Keratinocyte (primary cell): ENCODE measurements at regions not wholly inside any gene's neighbourhood (a gene's known extent, or its start where the extent isn't known, plus 50 kb on each side); places are given as distances from the start of the nearest gene placed in this dataset.
"Not testable (repeated sequence)": the region's sequence is repeated elsewhere in the genome, so short reads cannot be mapped to it uniquely, and the experiment has no call there.

Source experiments
- EZH2 ChIP-seq: IDR thresholded peaks from one replicate; pipeline ENCODE4 v1.6.1; 2012; ENCODE audit warnings: inconsistent platforms, mild to moderate bottlenecking, low read length, moderate library complexity
- TF ChIP-seq, protein P1 (sequence below), 3 experiments: IDR thresholded peaks in 1 of 3; conservative IDR thresholded peaks in 1 of 3; optimal IDR thresholded peaks in 1 of 3; 2 replicates in 2 of 3; 3 replicates in 1 of 3; pipeline versions ENCODE3 to v1.5.1; 2011; ENCODE audit warnings: low read length in 3 of 3, mild to moderate bottlenecking in 3 of 3, moderate library complexity in 2 of 3, control low read depth in 1 of 3, inconsistent platforms in 1 of 3; ENCODE audit not compliant: insufficient read depth in 2 of 3; ENCODE audit errors: extremely low read depth in 1 of 3

DNA sequence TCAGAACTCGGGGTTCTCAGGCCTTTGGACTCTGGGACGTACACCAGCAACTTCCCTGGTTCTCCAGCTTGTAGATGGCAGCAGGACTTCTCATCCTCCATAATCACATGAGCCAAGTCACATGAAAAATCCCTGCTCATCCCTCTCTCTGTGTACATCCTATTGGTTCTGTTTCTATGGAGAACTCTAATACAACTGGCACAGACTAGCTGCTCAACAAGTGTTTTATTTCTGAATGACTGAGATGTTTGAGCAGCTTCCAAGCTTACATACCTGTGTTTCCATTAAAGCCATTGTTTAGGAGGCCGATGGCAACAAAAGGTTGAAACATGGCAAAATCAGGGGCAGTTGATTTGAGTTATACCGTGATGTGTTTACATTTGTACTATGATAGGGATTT lies 122.2 kb upstream of the FAM20C start:
- TF ChIP-seq, protein P1, sequence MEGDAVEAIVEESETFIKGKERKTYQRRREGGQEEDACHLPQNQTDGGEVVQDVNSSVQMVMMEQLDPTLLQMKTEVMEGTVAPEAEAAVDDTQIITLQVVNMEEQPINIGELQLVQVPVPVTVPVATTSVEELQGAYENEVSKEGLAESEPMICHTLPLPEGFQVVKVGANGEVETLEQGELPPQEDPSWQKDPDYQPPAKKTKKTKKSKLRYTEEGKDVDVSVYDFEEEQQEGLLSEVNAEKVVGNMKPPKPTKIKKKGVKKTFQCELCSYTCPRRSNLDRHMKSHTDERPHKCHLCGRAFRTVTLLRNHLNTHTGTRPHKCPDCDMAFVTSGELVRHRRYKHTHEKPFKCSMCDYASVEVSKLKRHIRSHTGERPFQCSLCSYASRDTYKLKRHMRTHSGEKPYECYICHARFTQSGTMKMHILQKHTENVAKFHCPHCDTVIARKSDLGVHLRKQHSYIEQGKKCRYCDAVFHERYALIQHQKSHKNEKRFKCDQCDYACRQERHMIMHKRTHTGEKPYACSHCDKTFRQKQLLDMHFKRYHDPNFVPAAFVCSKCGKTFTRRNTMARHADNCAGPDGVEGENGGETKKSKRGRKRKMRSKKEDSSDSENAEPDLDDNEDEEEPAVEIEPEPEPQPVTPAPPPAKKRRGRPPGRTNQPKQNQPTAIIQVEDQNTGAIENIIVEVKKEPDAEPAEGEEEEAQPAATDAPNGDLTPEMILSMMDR (optimal IDR thresholded peaks at IDR 0.05 in 1 of 3, IDR thresholded peaks at IDR 0.05 in 1 of 3, conservative IDR thresholded peaks at IDR 0.05 in 1 of 3; ENCODE audit: extremely low read depth in 1 of 3, insufficient read depth in 2 of 3, low read length in 3 of 3), result not testable (repeated sequence)
- not testable (repeated sequence) for TF ChIP-seq EZH2
